Inflammatory macrophage treated with lipopolysaccharide for 4 hours (primary cell): ENCODE measurements at regions not wholly inside any gene's neighbourhood (a gene's known extent, or its start where the extent isn't known, plus 50 kb on each side); places are given as distances from the start of the nearest gene placed in this dataset.

Experiments used
- DNase-seq: peaks from one replicate; pipeline ENCODE4 v3.0.0-alpha.2; 2020

DNA sequence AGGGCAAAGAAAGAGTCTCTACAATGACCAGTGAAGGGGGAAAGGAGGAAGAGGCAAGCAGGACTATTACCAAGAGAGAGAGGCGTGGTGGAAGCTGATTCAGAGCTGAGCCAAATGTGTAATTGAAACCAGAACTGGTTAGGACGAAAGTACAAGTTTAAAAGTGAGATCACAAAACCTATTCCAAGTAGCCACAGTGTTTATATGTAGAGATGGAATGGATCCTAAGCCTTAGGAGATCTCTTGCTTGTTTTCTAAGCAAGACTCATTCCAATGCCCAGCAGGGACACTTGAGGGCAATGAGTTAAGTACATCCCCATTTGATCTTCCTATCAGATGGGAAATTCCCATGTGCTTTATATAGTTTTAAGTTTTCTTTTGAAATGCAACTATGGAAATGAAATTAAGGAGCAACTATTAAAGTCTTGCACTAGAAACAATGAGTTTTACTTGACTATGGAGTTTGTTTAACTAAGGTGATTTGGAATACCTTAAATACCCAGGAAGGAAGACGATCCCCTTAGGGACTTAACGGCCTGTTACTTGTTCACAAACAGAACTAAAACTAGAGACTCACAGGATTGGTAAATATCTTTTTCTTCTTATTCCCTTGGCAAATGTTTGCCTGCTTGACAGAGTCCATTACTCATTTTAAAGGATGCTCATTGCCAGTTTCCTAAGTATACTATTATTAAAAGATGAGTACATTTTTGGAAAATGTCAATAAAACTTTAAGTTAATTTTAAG, 51.1 kb upstream of the SNX2 start:
- DNase-seq: peak; percentile 82
